ENCODE measurements at regions not wholly inside any gene's neighbourhood (a gene's known extent, or its start where the extent isn't known, plus 50 kb on each side); places are given as distances from the start of the nearest gene placed in this dataset.

DNA sequence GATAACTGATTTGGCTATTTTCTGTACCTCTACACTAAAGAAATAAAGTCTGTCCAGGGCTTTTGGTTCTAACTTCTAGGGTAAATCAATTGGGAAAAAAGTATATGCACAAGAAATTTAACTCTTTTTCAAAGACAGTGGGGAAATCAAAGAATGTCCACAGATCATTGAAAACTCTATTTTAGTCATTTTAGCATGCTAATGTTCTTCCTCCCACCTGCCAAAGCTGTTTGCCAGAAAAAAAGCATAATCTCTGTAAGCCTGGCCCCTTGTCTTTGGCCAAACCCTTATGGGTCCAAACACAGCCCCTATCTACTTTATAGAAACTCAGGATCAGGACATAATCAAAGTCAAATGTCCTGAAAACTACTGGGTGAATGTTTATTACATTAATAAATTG is 302.2 kb upstream of the ESRRG start:
- TF ChIP-seq, protein P1, sequence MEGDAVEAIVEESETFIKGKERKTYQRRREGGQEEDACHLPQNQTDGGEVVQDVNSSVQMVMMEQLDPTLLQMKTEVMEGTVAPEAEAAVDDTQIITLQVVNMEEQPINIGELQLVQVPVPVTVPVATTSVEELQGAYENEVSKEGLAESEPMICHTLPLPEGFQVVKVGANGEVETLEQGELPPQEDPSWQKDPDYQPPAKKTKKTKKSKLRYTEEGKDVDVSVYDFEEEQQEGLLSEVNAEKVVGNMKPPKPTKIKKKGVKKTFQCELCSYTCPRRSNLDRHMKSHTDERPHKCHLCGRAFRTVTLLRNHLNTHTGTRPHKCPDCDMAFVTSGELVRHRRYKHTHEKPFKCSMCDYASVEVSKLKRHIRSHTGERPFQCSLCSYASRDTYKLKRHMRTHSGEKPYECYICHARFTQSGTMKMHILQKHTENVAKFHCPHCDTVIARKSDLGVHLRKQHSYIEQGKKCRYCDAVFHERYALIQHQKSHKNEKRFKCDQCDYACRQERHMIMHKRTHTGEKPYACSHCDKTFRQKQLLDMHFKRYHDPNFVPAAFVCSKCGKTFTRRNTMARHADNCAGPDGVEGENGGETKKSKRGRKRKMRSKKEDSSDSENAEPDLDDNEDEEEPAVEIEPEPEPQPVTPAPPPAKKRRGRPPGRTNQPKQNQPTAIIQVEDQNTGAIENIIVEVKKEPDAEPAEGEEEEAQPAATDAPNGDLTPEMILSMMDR (IDR thresholded peaks at IDR 0.05), result no peak
- TF ChIP-seq POLR2A (IDR thresholded peaks at IDR 0.05), result no peak

Data from adrenal gland (tissue), 5 donors.